ENCODE measurements at regions not wholly inside any gene's neighbourhood (a gene's known extent, or its start where the extent isn't known, plus 50 kb on each side); places are given as distances from the start of the nearest gene placed in this dataset.

DNA sequence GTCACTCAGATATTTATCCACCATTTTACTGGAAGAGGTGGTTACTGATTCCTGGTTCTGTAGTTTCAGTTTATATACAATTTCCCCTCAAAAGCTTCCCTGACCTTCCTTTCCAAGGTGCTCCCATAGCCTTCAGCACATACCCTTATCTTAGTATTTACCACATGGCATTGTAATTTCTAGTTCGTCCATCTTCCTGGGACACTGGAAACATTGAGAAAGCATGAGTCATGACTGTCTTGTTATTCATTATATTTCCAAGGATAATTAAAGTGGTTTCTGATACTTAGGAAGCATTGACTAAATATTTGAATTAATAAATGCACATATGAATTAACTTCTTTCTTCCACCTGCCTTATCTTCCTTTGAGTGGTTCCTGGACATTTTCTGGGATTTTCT is 203.8 kb downstream of the ETAA1 start:
- H3K27me3 Mint-ChIP-seq, result no peaks in the 10 kb centered on the region
- H3K4me3 Mint-ChIP-seq, result no peak overlapping the region
- H3K36me3 Mint-ChIP-seq, result peaks cover 3% of the 10 kb centered on the region
- H3K4me1 Mint-ChIP-seq (ENCODE audit: unreplicated experiment), result peaks cover 5% of the 10 kb centered on the region
- TF ChIP-seq, protein P1, sequence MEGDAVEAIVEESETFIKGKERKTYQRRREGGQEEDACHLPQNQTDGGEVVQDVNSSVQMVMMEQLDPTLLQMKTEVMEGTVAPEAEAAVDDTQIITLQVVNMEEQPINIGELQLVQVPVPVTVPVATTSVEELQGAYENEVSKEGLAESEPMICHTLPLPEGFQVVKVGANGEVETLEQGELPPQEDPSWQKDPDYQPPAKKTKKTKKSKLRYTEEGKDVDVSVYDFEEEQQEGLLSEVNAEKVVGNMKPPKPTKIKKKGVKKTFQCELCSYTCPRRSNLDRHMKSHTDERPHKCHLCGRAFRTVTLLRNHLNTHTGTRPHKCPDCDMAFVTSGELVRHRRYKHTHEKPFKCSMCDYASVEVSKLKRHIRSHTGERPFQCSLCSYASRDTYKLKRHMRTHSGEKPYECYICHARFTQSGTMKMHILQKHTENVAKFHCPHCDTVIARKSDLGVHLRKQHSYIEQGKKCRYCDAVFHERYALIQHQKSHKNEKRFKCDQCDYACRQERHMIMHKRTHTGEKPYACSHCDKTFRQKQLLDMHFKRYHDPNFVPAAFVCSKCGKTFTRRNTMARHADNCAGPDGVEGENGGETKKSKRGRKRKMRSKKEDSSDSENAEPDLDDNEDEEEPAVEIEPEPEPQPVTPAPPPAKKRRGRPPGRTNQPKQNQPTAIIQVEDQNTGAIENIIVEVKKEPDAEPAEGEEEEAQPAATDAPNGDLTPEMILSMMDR (conservative IDR thresholded peaks at IDR 0.05), result no peak
- no peaks in the 10 kb centered on the region for H3K9me3 Mint-ChIP-seq
- DNase-seq (ENCODE audit: extremely low spot score, unreplicated experiment), result no peak
- H3K27ac Mint-ChIP-seq, result no peak overlapping the region

DNA sequence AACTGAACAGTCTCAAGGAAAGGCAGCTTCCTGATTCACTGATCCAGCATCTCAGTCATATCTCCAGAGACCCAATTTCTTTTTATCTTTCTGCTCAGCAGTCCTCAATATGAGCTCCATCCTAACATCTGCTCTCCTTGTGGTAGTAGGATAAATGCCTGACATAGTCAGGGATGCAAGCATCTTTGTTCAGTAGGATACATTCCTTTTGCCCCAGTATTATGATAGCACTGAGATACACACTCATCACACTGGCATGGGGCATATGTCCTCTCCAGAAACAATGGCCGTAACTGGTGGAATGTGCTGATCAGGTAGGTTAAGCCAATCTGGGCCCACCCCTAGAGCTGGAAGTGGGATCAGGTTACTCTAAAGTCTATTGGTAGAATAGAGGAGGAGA is 207.2 kb downstream of the ETAA1 start:
- Mint-ChIP-seq H3K27ac (no peak overlapping the region), H3K9me3 (no peaks in the 10 kb centered on the region), H3K4me3 (no peak overlapping the region), H3K4me1 (ENCODE audit: unreplicated experiment) (peaks cover 5% of the 10 kb centered on the region), H3K36me3 (peaks cover 3% of the 10 kb centered on the region), H3K27me3 (no peaks in the 10 kb centered on the region)
- no peak for DNase-seq (ENCODE audit: extremely low spot score, unreplicated experiment)
- TF ChIP-seq, protein P1 (conservative IDR thresholded peaks at IDR 0.05), result no peak

DNA sequence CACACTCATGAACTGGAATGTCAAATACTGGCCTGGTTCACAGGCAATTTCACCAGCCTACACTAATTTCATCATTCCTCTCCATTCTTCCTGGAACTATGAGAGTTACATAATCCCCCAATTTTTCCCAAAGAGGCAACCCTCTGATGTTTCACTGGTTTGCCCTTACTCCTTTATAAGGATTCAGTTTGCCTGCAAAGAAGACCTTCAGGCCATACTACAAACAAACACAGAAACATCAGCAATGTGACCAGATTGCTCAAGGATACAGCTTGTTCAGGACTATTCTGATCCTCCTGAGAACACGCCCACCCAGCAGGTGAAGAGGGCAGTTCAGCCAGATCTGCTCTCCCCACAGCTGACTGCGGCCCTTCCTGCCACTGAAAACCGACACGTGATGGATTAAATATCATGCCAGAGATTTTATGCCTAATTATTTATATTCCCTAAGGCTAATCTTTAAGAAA is 215.5 kb downstream of the ETAA1 start:
- Mint-ChIP-seq H3K9me3 (no peaks in the 10 kb centered on the region), H3K4me3 (no peak overlapping the region), H3K27ac (no peak overlapping the region), H3K36me3 (no peaks in the 10 kb centered on the region), H3K4me1 (ENCODE audit: unreplicated experiment) (peaks cover 15% of the 10 kb centered on the region), H3K27me3 (no peaks in the 10 kb centered on the region)
- TF ChIP-seq, protein P1 (conservative IDR thresholded peaks at IDR 0.05), result no peak
- no peak for DNase-seq (ENCODE audit: extremely low spot score, unreplicated experiment)

DNA sequence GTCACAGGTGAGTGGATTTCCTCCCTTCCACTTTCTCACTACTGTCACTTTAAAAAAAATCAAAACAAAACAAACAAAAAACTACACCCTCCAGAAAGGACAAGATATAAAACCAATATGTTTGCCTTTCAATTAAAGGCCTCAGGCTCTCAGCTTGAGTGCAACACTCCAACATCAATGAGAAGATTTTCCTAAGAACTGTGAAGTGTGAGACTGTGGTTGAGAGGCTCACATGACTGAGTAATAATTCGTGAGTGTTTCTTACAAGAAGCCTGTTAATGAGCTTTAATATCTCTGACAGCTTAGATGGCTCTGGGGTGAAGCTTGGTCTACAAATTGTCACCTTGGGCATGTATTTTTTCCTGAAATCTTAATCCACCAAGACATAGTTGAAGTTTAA is 216.1 kb downstream of the ETAA1 start:
- Mint-ChIP-seq H3K27me3 (no peaks in the 10 kb centered on the region), H3K27ac (no peak overlapping the region), H3K4me1 (ENCODE audit: unreplicated experiment) (peaks cover 15% of the 10 kb centered on the region), H3K9me3 (no peaks in the 10 kb centered on the region), H3K4me3 (no peak overlapping the region), H3K36me3 (no peaks in the 10 kb centered on the region)
- TF ChIP-seq, protein P1 (conservative IDR thresholded peaks at IDR 0.05), result no peak
- DNase-seq (ENCODE audit: extremely low spot score, unreplicated experiment), result no peak

DNA sequence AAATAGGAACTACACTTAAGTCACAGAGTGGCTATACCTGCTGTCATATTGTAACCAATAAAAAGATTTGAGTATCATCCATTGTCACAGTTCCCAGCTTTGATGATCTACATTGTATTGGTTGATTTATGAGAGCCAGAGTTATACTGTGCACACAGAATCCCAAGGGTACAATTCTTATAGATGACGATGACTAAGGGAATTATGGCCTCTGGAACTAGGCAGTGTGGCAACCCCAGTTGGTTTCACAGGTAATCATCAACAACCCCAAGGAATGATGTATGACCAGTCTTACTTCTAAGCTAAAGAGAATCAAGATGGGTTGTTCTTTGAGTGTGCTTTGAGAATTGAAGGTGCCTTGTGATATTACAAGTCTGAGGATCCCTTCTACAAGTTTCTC is 217.3 kb downstream of the ETAA1 start:
- TF ChIP-seq, protein P1 (conservative IDR thresholded peaks at IDR 0.05), result no peak
- no peaks in the 10 kb centered on the region for H3K9me3 Mint-ChIP-seq
- H3K4me3 Mint-ChIP-seq, result no peak overlapping the region
- no peak overlapping the region for H3K27ac Mint-ChIP-seq
- no peak for DNase-seq (ENCODE audit: extremely low spot score, unreplicated experiment)
- H3K27me3 Mint-ChIP-seq, result no peaks in the 10 kb centered on the region
- H3K36me3 Mint-ChIP-seq, result no peaks in the 10 kb centered on the region
- H3K4me1 Mint-ChIP-seq (ENCODE audit: unreplicated experiment), result peaks cover 15% of the 10 kb centered on the region

DNA sequence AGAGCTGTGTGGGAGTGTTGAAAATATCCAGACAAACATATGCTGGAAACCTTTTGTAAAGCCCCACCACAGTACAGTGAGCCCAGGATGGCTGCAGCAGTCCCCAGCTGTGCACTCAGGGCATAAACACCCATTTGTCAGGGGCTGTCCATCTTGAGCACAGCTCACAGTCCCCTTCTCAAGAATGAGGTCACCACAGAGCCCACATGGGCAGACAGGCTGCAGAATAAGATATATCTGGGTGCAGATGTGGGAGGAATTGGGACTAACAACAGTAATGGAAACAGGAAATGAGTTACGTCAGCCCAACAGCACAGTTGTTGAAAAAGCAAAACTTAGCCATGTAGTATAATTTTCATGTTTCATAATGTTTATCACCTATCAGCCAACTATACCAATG is 219.6 kb downstream of the ETAA1 start:
- Mint-ChIP-seq H3K4me3 (no peak overlapping the region), H3K27me3 (no peaks in the 10 kb centered on the region), H3K27ac (no peak overlapping the region), H3K9me3 (peaks cover under 1% of the 10 kb centered on the region), H3K36me3 (no peaks in the 10 kb centered on the region), H3K4me1 (ENCODE audit: unreplicated experiment) (peaks cover 15% of the 10 kb centered on the region)
- TF ChIP-seq, protein P1 (conservative IDR thresholded peaks at IDR 0.05), result no peak
- DNase-seq (ENCODE audit: extremely low spot score, unreplicated experiment), result no peak

Data from type B pancreatic cell (in vitro differentiated cells).